Adrenal gland (tissue), 9 donors: ENCODE measurements at regions not wholly inside any gene's neighbourhood (a gene's known extent, or its start where the extent isn't known, plus 50 kb on each side); places are given as distances from the start of the nearest gene placed in this dataset.

ENCODE experiments used
- DNase-seq, 7 donors: peaks; one replicate each; pipeline ENCODE4 v3.0.0-alpha.2; 2019 to 2020
- H3K27ac ChIP-seq, 5 donors: fragments of 200-600 bp; sonication (generic) in 4 of 5; 1 replicate in 3 of 5; 2 replicates in 2 of 5; pipeline versions ENCODE4 v1.5.1 to v1.8.0; 2016 to 2020; ENCODE audit warnings: mild to moderate bottlenecking in 1 of 5
- H3K27me3 ChIP-seq: fragments of 200-600 bp; 2 replicates; pipeline ENCODE4 v1.8.0; 2021
- H3K36me3 ChIP-seq, 2 donors: fragments of 200-600 bp; replicated peaks in 1 of 2; 1 replicate in 1 of 2; 2 replicates in 1 of 2; pipeline versions ENCODE4 v1.5.1 to v1.8.0; 2018 to 2022
- H3K4me1 ChIP-seq, 2 donors: fragments of 200-600 bp; replicated peaks in 1 of 2; 1 replicate in 1 of 2; 2 replicates in 1 of 2; pipeline versions ENCODE4 v1.5.1 to v1.8.0; 2018 to 2021
- H3K4me3 ChIP-seq, 4 donors: fragments of 200-600 bp; sonication (generic) in 3 of 4; one replicate each; pipeline ENCODE4 v1.5.1; 2016 to 2018
- H3K9me3 ChIP-seq, 3 donors: fragments of 200-600 bp; sonication (generic) in 1 of 3; replicated peaks in 1 of 3; 1 replicate in 2 of 3; 2 replicates in 1 of 3; pipeline versions ENCODE4 v1.5.1 to v1.8.0; 2016 to 2021
- POLR2A ChIP-seq, 2 donors: fragments of 450-650 bp; IDR thresholded peaks; one replicate each; pipeline ENCODE4 v1.6.1; 2017; ENCODE audit warnings: antibody characterized with exemption in 2 of 2, mild to moderate bottlenecking in 2 of 2, moderate library complexity in 1 of 2
- WGBS, 4 donors: extraction: QIAGEN DNeasy Blood & Tissue Kit in 2 of 4; methylation state at CpG; one replicate each; pipeline versions ENCODE4 v1.1.5 to v1.1.7; 2013 to 2017; 5-methylcytosine and 5-hydroxymethylcytosine counted together
- intact Hi-C, 2 donors: fragments of 100-400 bp; cut with DNase I; formaldehyde crosslinking; loops; one replicate each; pipeline versions ENCODE4 v1.14.1 to v1.15.0; 2022 to 2023
- TF ChIP-seq, protein P1 (sequence below), 6 experiments: fragments of 450-650 bp in 4 of 6; fragments of 200-600 bp in 2 of 6; sonication (generic) in 1 of 6; IDR thresholded peaks; 1 replicate in 5 of 6; 2 replicates in 1 of 6; pipeline versions ENCODE4 v1.5.1 to v1.8.0; 2016 to 2021; ENCODE audit warnings: antibody characterized with exemption in 6 of 6, mild to moderate bottlenecking in 2 of 6, moderate library complexity in 1 of 6
- donor health status: healthy with polysubstance abuse.
- donor health status: Bipolar disorder and iron deficiency.
- donor health status: DM: yes; HTN: yes; CAD: no.
- donor health status: DM: no; HTN: no; CAD: no.
- donor health status: DM: no; HTN: no; CAD: no.

DNA sequence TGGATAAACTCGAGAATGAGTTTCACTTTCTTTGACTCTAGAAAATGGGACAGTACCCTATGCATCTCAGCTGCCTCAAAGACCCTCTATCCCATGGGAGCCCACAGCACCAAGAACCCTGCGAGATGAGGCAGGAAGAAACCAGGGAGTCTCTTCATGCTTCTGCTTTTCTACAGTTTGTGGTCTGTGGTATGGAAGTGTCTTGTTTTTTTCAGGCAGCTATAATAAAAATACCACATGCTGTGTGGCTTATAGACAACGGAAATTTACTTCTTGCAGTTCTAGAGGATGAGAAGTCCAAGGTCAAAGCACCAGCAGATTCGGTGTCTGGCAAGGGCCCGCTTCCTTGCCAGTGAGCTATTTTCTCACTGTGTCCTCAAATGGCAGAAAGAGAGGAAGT is 257.9 kb downstream of the SUCLG1 start:
- H3K36me3 ChIP-seq, result no peaks in the 10 kb centered on the region
- WGBS, 4 donors, result 51 to 60% (median 56%) methylated on average over 5 of the region's 5 CpGs
- intact Hi-C loops, result no loop called here

DNA sequence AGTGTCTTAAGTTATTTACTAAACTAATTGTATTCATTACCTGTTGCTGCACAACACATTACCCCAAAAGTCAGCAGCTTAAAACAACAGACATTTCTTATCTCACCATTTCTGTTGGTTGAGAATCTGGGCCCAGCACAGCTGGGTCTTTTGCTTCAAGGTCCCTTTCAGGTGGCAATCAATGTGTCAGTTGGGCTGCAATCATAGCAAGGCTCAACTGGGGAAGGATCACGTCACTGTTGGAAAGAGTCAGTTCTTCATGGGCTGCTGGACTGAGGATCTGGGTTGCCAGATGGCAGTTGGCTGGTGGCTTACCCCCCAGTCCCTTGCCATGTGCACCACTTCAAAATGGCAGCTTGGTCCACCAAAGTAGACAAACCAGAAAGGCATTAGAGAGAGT is 261.2 kb downstream of the SUCLG1 start:
- no peak for DNase-seq
- H3K4me3 ChIP-seq, result no peak overlapping the region
- no peak overlapping the region for H3K27ac ChIP-seq
- no peaks in the 10 kb centered on the region for H3K27me3 ChIP-seq
- H3K4me1 ChIP-seq, result no peaks in the 10 kb centered on the region
- TF ChIP-seq, protein P1, sequence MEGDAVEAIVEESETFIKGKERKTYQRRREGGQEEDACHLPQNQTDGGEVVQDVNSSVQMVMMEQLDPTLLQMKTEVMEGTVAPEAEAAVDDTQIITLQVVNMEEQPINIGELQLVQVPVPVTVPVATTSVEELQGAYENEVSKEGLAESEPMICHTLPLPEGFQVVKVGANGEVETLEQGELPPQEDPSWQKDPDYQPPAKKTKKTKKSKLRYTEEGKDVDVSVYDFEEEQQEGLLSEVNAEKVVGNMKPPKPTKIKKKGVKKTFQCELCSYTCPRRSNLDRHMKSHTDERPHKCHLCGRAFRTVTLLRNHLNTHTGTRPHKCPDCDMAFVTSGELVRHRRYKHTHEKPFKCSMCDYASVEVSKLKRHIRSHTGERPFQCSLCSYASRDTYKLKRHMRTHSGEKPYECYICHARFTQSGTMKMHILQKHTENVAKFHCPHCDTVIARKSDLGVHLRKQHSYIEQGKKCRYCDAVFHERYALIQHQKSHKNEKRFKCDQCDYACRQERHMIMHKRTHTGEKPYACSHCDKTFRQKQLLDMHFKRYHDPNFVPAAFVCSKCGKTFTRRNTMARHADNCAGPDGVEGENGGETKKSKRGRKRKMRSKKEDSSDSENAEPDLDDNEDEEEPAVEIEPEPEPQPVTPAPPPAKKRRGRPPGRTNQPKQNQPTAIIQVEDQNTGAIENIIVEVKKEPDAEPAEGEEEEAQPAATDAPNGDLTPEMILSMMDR (IDR thresholded peaks at IDR 0.05), result no peak
- no peaks in the 10 kb centered on the region for H3K36me3 ChIP-seq
- intact Hi-C loops, result no loop called here
- H3K9me3 ChIP-seq, result no peaks in the 10 kb centered on the region
- 90 to 100% (median 96%) methylated on average over 1 of the region's 1 CpG for WGBS, 4 donors

More for the DNA sequence above, 257.9 kb downstream of the SUCLG1 start:
- H3K27me3 ChIP-seq, result no peaks in the 10 kb centered on the region
- no peak for DNase-seq
- H3K27ac ChIP-seq, result no peak overlapping the region
- H3K4me3 ChIP-seq, result no peak overlapping the region
- no peaks in the 10 kb centered on the region for H3K9me3 ChIP-seq
- H3K4me1 ChIP-seq, result no peaks in the 10 kb centered on the region
- TF ChIP-seq, protein P1 (IDR thresholded peaks at IDR 0.05), result no peak
- TF ChIP-seq POLR2A (IDR thresholded peaks at IDR 0.05), result no peak

DNA sequence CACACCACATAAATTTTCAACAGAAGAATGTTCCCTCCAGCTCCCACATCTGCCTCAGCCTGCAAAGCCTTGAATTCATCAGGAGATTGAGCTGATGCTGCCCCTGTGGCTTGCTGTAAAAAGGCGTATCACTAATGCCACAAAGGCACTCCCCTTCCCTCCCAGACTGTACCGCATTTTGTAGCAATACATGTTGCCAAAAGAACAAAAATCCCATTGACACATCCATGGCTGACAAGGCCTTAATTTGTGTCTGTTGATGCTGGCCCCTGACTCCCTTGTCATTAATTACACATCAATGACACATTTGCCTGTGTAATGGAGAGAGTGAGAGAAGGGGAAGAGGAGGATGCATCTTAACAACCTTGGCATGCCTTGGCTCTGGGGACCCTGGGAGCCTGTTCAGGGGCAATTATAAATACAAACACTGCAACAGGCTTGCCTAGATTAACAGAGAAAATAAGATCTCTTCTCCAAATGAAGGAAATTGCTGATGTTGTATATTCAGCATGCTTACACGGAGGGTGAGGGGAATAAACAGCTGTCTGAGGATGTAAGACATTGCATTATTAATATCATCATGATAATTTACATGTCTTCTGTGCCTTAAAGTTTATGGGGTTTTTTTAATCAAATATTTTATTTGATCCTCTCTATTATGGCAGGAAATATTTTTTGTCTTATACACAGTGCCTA is 264.0 kb downstream of the SUCLG1 start:
- no peak overlapping the region for H3K27ac ChIP-seq
- no peaks in the 10 kb centered on the region for H3K9me3 ChIP-seq
- TF ChIP-seq POLR2A (IDR thresholded peaks at IDR 0.05), result no peak
- TF ChIP-seq, protein P1 (IDR thresholded peaks at IDR 0.05), result no peak
- H3K4me1 ChIP-seq, result no peaks in the 10 kb centered on the region
- WGBS, 4 donors, result 25 to 40% (median 33%) methylated on average over 3 of the region's 3 CpGs
- no peak overlapping the region for H3K4me3 ChIP-seq
- H3K36me3 ChIP-seq, result no peaks in the 10 kb centered on the region
- no peak for DNase-seq
- H3K27me3 ChIP-seq, result no peaks in the 10 kb centered on the region
- intact Hi-C loops, result no loop called here

DNA sequence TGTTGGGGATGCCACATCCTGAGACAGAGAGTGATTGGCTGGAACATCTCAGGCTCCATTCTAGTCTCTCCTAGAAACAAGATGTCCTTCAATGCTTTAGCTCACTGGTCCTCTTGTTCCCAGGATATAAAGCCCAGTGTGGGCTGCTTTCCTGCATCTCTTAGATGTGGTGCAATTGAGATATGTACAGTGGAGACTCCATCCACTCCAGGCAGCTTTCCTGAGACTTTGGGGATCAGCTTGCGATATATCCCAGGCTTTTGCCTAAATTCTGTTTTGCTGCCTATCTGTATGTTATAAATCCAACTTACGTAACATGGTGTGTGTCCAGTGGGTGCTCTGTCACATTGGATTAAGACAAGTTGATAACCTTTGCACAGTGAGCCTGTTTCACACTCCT is 264.9 kb downstream of the SUCLG1 start:
- Histone ChIP-seq H3K9me3 (no peaks in the 10 kb centered on the region), H3K4me3 (no peak overlapping the region), H3K27ac (no peak overlapping the region), H3K36me3 (no peaks in the 10 kb centered on the region), H3K4me1 (no peaks in the 10 kb centered on the region), H3K27me3 (no peaks in the 10 kb centered on the region)
- DNase-seq, result no peak
- WGBS, 4 donors, result 72 to 100% (median 84%) methylated on average over 2 of the region's 2 CpGs
- intact Hi-C loops, result no loop called here
- TF ChIP-seq, protein P1 (IDR thresholded peaks at IDR 0.05), result no peak
- TF ChIP-seq POLR2A (IDR thresholded peaks at IDR 0.05), result no peak
